ENCODE measurements at regions not wholly inside any gene's neighbourhood (a gene's known extent, or its start where the extent isn't known, plus 50 kb on each side); places are given as distances from the start of the nearest gene placed in this dataset.

DNA sequence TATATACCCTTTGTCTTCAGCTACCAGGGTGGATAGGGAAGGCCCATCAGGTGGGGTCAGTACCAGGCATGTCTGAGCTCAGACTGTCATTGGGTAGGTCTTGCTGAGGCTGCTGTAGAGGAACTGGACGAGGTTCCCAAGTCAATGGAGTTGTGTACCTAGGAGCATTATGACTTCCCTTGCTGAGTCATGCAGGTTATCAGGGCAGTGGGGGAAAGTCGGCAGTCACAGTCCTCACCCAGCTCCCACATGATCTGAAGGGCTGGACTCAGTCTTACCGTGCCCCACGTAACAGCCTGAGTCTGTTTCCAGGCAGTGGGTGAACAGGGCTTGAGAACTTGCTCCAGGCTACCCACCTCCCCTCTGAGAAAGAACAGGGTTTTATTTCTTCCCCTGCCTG lies 260.8 kb upstream of the COBL start:
- TF ChIP-seq POLR2A (IDR thresholded peaks at IDR 0.05) (no peak), CTCF (IDR thresholded peaks at IDR 0.05) (no peak), POLR2AphosphoS5 (IDR thresholded peaks at IDR 0.05) (no peak)
- H3K36me3 ChIP-seq, result no peaks in the 10 kb centered on the region
- intact Hi-C loops (cut with DNase I; ENCODE audit: low total_unique reads), result no loop called here
- DNase-seq (ENCODE audit: low spot score in 2 of 2), result no peak
- H3K27me3 ChIP-seq, result no peaks in the 10 kb centered on the region
- no peaks in the 10 kb centered on the region for H3K4me1 ChIP-seq
- H3K9me3 ChIP-seq, result peaks cover 0 to 4% of the 10 kb centered on the region in 2 donors
- H3K27ac ChIP-seq, result no peak overlapping the region
- no peak overlapping the region for H3K4me3 ChIP-seq

GRCh38 chr7:51569581-51569980 lies 253.0 kb upstream of the COBL start:
- no peak for DNase-seq (ENCODE audit: low spot score in 2 of 2)
- TF ChIP-seq CTCF (IDR thresholded peaks at IDR 0.05) (no peak), POLR2AphosphoS5 (IDR thresholded peaks at IDR 0.05) (no peak), POLR2A (IDR thresholded peaks at IDR 0.05) (no peak)
- intact Hi-C loops (cut with DNase I; ENCODE audit: low total_unique reads), result no loop called here

DNA sequence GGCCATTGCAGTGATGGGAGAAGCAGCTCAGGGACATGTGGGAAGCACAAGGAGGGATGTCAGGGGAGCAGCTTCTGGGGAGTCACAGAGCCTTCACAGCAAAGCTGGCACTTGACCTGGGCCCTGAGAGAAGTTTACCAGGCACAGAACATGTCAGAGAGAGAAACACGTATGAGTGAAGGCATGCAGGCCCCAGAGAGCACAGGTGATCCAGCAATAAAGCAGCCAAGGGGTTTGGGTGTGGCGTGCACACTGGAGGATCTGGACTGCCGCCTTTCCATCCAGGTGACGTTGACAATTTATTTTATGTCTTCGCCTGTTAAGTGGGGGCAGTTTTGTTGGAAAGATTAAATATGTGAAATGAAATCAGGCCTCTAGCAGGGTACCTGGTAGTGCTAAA lies 252.6 kb upstream of the COBL start:
- H3K4me1 ChIP-seq, result no peaks in the 10 kb centered on the region
- no peak overlapping the region for H3K4me3 ChIP-seq
- no peaks in the 10 kb centered on the region for H3K36me3 ChIP-seq
- intact Hi-C loops (cut with DNase I; ENCODE audit: low total_unique reads), result no loop called here
- TF ChIP-seq CTCF (IDR thresholded peaks at IDR 0.05), result no peak
- H3K27ac ChIP-seq, result no peak overlapping the region
- no peaks in the 10 kb centered on the region for H3K27me3 ChIP-seq
- peaks cover 0 to 12% of the 10 kb centered on the region in 2 donors for H3K9me3 ChIP-seq
- no peak for DNase-seq (ENCODE audit: low spot score in 2 of 2)

More at GRCh38 chr7:51569581-51569980, 253.0 kb upstream of the COBL start:
- H3K27ac ChIP-seq, result no peak overlapping the region
- peaks cover 0 to 12% of the 10 kb centered on the region in 2 donors for H3K9me3 ChIP-seq
- H3K27me3 ChIP-seq, result no peaks in the 10 kb centered on the region
- no peak overlapping the region for H3K4me3 ChIP-seq
- no peaks in the 10 kb centered on the region for H3K36me3 ChIP-seq
- H3K4me1 ChIP-seq, result no peaks in the 10 kb centered on the region

DNA sequence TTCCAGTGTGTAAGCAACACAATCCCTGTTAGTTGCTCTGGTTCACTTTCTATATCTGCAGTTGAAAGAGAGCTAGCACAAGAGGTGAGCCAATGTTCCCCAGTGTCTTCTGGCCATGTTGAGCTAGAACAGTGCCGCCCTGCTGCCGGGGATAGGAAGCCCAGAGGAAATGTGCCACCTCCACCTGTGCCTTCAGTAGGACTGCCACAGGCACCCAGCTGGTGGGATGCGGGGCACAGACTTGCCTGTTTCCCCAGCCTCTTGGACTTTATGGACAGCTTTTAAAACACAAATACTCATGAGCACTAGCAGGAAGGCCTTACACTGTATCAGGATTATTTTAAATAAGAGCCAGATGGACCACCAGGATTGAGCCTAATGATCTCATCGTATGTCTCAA lies 234.5 kb upstream of the COBL start:
- H3K9me3 ChIP-seq, result peaks cover 0 to 34% of the 10 kb centered on the region in 2 donors

DNA sequence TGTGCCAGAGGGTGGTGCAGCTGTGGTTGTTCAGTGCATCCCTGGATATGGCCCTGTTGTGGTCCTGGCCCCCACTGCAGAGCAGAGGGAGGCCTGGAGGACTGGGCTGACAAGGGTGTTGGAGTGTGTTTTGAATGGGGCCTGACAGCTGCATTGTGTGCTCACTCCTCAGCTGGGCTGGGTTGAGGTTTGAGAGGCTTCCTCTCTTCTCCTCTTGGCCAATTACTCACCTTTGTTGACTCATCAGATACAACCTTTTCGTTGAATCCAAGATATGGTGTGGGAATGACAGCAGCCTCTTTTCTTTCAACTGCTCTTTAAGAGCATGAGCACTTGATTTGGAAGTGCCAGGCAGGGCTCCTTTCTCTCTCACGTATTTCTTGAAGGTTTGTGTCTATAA lies 228.5 kb upstream of the COBL start:
- no peak for TF ChIP-seq POLR2A (IDR thresholded peaks at IDR 0.05)
- TF ChIP-seq CTCF (IDR thresholded peaks at IDR 0.05), result no peak
- TF ChIP-seq POLR2AphosphoS5 (IDR thresholded peaks at IDR 0.05), result no peak
- H3K36me3 ChIP-seq, result no peaks in the 10 kb centered on the region
- intact Hi-C loops (cut with DNase I; ENCODE audit: low total_unique reads), result no loop called here
- H3K27me3 ChIP-seq, result no peaks in the 10 kb centered on the region
- no peaks in the 10 kb centered on the region for H3K4me1 ChIP-seq
- H3K27ac ChIP-seq, result no peak overlapping the region
- peaks cover 0 to 23% of the 10 kb centered on the region in 2 donors for H3K9me3 ChIP-seq
- DNase-seq (ENCODE audit: low spot score in 2 of 2), result no peak
- no peak overlapping the region for H3K4me3 ChIP-seq

More for the DNA sequence above, 234.5 kb upstream of the COBL start:
- intact Hi-C loops (cut with DNase I; ENCODE audit: low total_unique reads), result no loop called here
- DNase-seq (ENCODE audit: low spot score in 2 of 2), result no peak
- Histone ChIP-seq H3K27ac (no peak overlapping the region), H3K4me1 (no peaks in the 10 kb centered on the region), H3K27me3 (no peaks in the 10 kb centered on the region), H3K36me3 (no peaks in the 10 kb centered on the region), H3K4me3 (no peak overlapping the region)
- TF ChIP-seq CTCF (IDR thresholded peaks at IDR 0.05), result no peak
- TF ChIP-seq POLR2AphosphoS5 (IDR thresholded peaks at IDR 0.05), result no peak
- TF ChIP-seq POLR2A (IDR thresholded peaks at IDR 0.05), result no peak

Measured in breast epithelium (tissue), 4 donors.